Occipital lobe (tissue), 1 donor: ENCODE measurements at regions not wholly inside any gene's neighbourhood (a gene's known extent, or its start where the extent isn't known, plus 50 kb on each side); places are given as distances from the start of the nearest gene placed in this dataset.

Experiments
- DNase-seq: peaks from one replicate; lab custom pipeline; 2025; lab: John Stamatoyannopoulos, UW

- DNase-seq, result no peak
These were observed 76.7 kb downstream of the TRIM29 start for GRCh38 chr11:120061036-120061760.

- DNase-seq, result no peak
These were observed 77.4 kb downstream of the TRIM29 start for GRCh38 chr11:120060512-120060911.

GRCh38 chr11:120058931-120059330, 79.0 kb downstream of the TRIM29 start:
- no peak for DNase-seq

GRCh38 chr11:120057595-120058581, 80.0 kb downstream of the TRIM29 start:
- DNase-seq, result no peak

- DNase-seq, result no peak
These were observed 80.9 kb downstream of the TRIM29 start for GRCh38 chr11:120057028-120057330.

- no peak for DNase-seq
These were observed 81.4 kb downstream of the TRIM29 start for GRCh38 chr11:120056301-120057027.

GRCh38 chr11:120055646-120056045, 82.3 kb downstream of the TRIM29 start:
- no peak for DNase-seq

GRCh38 chr11:120054753-120055045, 83.2 kb downstream of the TRIM29 start:
- DNase-seq, result no peak

- no peak for DNase-seq
These were observed 83.7 kb downstream of the TRIM29 start for GRCh38 chr11:120054016-120054752.

- no peak for DNase-seq
These were observed 85.6 kb downstream of the TRIM29 start for GRCh38 chr11:120052196-120052775.

- no peak for DNase-seq
These were observed 93.8 kb downstream of the TRIM29 start for GRCh38 chr11:120044011-120044675.

GRCh38 chr11:120043328-120043945, 94.5 kb downstream of the TRIM29 start:
- DNase-seq, result no peak

- no peak for DNase-seq
These were observed 96.3 kb downstream of the TRIM29 start for GRCh38 chr11:120041625-120042024.

- no peak for DNase-seq
These were observed 97.6 kb downstream of the TRIM29 start for GRCh38 chr11:120040151-120040840.

GRCh38 chr11:120039039-120039438, 98.9 kb downstream of the TRIM29 start:
- DNase-seq, result no peak

- no peak for DNase-seq
These were observed 100.8 kb downstream of the TRIM29 start for GRCh38 chr11:120037111-120037510.

GRCh38 chr11:120035756-120036155, 102.2 kb downstream of the TRIM29 start:
- DNase-seq, result no peak

- DNase-seq, result no peak
These were observed 102.9 kb downstream of the TRIM29 start for GRCh38 chr11:120034881-120035630.
